Natural killer cell treated with Interleukin-12 subunit alpha and Interleukin-12 subunit beta and Interleukin-15 and Interleukin-18, amount 100 ng/mL, for 72 hours (primary cell): ENCODE measurements at regions not wholly inside any gene's neighbourhood (a gene's known extent, or its start where the extent isn't known, plus 50 kb on each side); places are given as distances from the start of the nearest gene placed in this dataset.

Experiments
- ATAC-seq, 2 donors: fragments of 150-1000 bp; cut with Tn5 transposase in 1 of 2; sonication (Bioruptor Pico), chemical (Tn5 transposase) in 1 of 2; 2 replicates each; pipeline ENCODE4 v1.10.0; 2021
- DNase-seq: peaks from one replicate; pipeline ENCODE4 v3.0.0; 2022; ENCODE audit warnings: low spot score
- H3K27ac Mint-ChIP-seq, 2 donors: 1 replicate in 1 of 2; 2 replicates in 1 of 2; pipeline ENCODE4 v1.8.0; 2022; ENCODE audit warnings: mixed read lengths in 2 of 2, mild to moderate bottlenecking in 1 of 2, moderate library complexity in 1 of 2
- H3K27me3 Mint-ChIP-seq, 2 donors: 1 replicate in 1 of 2; 2 replicates in 1 of 2; pipeline ENCODE4 v1.8.0; 2022; ENCODE audit warnings: mixed read lengths in 2 of 2
- H3K36me3 Mint-ChIP-seq: one replicate; pipeline ENCODE4 v1.8.0; 2022; ENCODE audit warnings: mixed read lengths
- H3K4me1 Mint-ChIP-seq, 2 donors: 1 replicate in 1 of 2; 2 replicates in 1 of 2; pipeline ENCODE4 v1.8.0; 2022; ENCODE audit warnings: low read depth in 2 of 2, mixed read lengths in 2 of 2, mild to moderate bottlenecking in 1 of 2
- H3K4me3 Mint-ChIP-seq: one replicate; pipeline ENCODE4 v1.8.0; 2022; ENCODE audit warnings: mixed read lengths
- H3K9me3 Mint-ChIP-seq: 2 replicates; pipeline ENCODE4 v1.8.0; 2022; ENCODE audit warnings: mixed read lengths

DNA sequence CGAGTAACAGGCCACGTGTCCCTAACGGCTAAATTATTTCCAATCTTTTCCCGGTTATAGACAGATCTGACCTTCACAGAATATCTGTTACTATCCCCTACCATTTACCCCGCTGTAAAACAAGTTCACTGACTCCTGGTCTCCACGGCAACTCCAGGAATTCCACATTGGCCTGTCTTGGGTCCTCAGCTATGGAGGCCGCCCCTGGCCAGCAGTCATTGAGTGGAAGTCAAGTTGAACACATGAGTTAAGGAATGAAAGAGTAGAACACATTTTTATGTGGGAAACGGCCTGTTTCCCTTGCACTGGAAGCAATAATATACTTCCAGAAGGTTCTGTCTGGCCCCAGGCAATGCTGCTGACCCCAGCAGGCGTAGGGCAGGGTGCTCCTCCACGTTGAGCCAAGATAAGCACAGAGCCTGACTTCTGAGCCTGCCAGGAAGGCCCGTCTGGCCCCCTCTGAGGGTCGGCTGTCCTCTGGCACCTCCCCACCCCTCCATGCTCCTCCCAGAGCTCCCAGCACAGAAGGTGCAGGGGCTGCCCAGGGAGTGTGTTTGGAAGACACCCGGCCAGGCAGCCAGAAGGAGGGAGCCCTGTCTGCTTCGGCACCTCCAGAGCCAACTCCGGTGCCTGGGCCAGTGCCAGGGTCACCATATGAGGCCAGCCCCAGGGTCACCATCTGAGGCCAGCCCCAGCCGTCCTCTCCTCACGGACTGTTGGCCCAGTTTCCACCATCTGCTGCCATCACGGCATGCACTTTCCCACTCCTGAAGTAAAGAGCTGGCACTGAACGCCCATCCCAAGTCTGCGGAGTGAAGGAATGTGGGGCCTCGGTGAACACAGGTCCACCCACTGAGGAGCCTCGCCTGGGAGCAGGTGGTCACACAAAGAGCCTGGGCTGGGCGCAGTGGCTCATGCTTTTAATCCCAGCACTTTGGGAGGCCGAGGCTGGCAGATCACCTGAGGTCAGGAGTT lies 813.2 kb downstream of the BRD1 start:
- Mint-ChIP-seq H3K4me3 (no peak overlapping the region), H3K27me3 (peaks cover 3 to 8% of the 10 kb centered on the region in 2 donors), H3K27ac (no peak overlapping the region), H3K36me3 (no peaks in the 10 kb centered on the region), H3K9me3 (no peaks in the 10 kb centered on the region), H3K4me1 (no peaks in the 10 kb centered on the region)
- ATAC-seq (no peak), DNase-seq (no peak)

DNA sequence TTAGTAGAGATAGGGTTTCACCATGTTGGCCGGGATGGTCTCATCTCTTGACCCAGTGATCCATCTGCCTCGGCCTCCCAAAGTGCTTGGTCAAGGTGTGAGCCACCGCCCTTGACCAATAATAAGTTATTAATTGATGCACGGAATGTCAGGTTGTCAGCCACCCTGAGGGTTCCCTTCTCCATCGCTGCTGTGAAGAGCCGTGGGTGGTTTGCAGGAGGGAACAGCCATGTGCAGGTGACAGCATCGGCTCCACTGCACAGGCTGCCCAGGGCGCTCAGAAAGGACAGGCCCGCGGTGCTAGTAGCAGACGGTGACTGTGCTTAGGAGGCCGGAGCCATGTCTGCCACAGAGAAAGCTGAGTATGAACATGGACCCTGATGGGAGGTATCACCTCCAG lies 814.0 kb downstream of the BRD1 start:
- H3K27me3 Mint-ChIP-seq: peaks cover 3 to 8% of the 10 kb centered on the region in 2 donors
- ATAC-seq (no peak), DNase-seq (no peak)
- no peak overlapping the region for H3K27ac Mint-ChIP-seq
- H3K9me3 Mint-ChIP-seq: no peaks in the 10 kb centered on the region
- no peaks in the 10 kb centered on the region for H3K4me1 Mint-ChIP-seq
- no peaks in the 10 kb centered on the region for H3K36me3 Mint-ChIP-seq
- no peak overlapping the region for H3K4me3 Mint-ChIP-seq

DNA sequence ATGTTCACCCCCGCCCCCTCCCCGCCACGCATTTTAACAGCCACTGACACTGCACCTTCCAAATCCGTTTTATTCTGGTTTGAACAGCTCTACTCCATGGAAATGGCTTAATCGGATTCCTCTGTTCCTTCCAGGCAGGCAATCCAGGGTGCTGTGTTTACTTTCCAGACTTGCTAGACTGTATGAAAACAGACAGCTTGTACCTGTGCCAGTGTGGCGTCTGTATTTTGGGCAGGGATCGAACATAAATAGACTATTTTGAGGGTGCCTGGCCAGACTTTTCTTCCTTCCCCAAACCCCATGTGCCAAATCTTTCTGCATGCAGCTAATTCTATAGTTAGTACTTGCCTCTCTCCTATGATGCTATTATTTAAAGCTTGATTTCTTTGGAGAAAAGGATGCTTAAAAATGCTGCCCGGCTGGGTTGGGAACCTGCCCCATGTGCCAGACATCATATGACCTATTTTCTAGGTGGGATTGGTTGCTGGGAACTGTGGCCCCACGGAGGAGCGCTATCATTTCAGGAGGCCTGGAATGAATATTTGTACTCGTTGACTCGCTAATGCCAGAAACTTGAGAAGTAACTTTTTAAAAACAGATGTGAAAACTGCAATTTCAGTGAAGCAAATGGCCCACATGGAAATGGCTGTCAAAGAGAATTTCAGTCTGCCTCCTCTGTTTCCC lies 814.8 kb downstream of the BRD1 start:
- peaks cover 3 to 8% of the 10 kb centered on the region in 2 donors for H3K27me3 Mint-ChIP-seq
- ATAC-seq (no peak), DNase-seq (no peak)
- no peak overlapping the region for H3K27ac Mint-ChIP-seq
- no peak overlapping the region for H3K4me3 Mint-ChIP-seq
- H3K36me3 Mint-ChIP-seq: no peaks in the 10 kb centered on the region
- H3K4me1 Mint-ChIP-seq: no peaks in the 10 kb centered on the region
- H3K9me3 Mint-ChIP-seq: no peaks in the 10 kb centered on the region

DNA sequence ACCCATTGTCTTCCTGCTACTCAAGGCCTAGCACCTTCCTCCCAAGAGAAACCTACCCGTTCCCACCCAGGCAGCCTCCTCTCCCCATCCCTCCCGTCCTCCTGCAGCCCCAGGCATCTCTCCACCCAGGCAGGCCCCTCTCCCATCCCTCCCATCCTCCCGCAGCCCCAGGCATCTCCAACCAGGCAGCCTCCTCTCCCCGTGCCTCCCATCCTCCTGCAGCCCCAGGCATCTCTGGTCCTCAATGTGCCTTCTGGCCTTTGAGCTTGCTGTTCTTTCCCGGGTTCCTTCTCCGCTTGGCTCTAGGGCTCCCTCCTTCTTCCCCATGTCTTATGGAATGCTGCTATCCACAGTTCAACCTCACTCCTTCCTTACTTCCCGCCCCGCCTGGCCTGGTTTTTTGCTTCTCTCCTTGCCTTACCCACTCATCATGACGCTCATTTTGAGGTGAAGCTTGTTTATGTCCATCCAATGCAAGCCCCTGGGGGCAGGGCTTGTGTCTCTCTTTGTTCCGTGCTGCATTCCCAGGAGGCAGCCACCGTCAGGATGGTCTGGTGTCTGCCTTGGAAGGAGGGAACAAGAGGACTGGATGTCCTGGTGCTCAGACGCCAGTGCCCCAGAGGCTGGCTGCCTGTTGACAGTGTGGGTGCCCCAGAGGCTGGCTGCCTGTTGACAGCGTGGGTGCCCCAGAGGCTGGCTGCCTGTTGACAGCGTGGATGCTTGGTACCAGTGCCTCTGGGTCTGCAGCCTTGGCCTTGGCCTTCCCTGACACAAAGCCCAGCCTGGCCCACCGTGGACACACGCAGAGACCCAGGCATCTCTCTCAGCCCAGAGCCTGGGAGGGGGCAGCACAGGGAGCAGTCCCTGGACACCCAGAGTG lies 815.7 kb downstream of the BRD1 start:
- Mint-ChIP-seq H3K36me3 (no peaks in the 10 kb centered on the region), H3K27me3 (peaks cover 3 to 8% of the 10 kb centered on the region in 2 donors), H3K4me1 (no peaks in the 10 kb centered on the region), H3K27ac (no peak overlapping the region), H3K4me3 (no peak overlapping the region), H3K9me3 (no peaks in the 10 kb centered on the region)
- ATAC-seq (no peak), DNase-seq (no peak)

DNA sequence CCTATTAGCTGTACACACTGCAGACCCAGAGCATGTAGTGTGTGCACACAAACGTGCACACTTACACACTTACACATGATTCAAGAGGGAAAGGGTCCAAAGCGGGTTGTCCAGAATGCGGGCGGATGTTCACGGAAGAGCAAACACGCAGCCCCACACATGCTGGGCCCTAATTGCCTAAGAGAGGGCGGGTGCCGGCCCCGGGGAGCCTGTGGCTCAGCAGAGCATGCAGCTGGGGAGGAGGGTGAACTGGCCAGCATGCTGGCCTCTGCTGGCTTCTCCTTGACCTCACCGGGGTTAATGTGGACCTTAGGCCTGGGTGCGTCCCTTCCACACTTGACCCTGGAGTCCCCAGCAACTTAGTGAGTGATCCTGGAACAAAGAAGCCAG lies 816.3 kb downstream of the BRD1 start:
- H3K4me3 Mint-ChIP-seq: no peak overlapping the region
- no peaks in the 10 kb centered on the region for H3K9me3 Mint-ChIP-seq
- no peaks in the 10 kb centered on the region for H3K4me1 Mint-ChIP-seq
- H3K27me3 Mint-ChIP-seq: peaks cover 3 to 8% of the 10 kb centered on the region in 2 donors
- H3K27ac Mint-ChIP-seq: no peak overlapping the region
- H3K36me3 Mint-ChIP-seq: no peaks in the 10 kb centered on the region
- DNase-seq (no peak), ATAC-seq (no peak)

DNA sequence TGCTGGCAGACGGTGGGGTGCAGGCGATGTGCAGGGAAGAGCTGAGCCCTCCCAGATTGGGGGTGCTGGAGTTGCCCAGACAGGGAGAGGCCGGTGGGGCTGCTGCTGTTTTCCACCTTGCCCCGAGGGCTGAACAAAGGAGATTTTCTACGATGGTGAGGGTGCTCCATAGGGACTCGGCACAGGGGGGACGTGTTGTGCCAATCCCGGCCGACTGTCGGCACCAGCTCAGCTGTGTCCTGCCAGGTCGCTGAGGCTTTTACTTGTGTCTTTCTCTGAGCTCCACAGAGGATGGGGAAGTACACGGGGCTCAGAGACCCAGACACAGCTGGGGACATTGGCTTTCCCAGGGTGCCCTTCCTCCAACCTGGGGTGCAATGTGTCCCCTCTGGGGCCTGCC lies 816.8 kb downstream of the BRD1 start:
- H3K27ac Mint-ChIP-seq: no peak overlapping the region
- H3K4me1 Mint-ChIP-seq: no peaks in the 10 kb centered on the region
- no peak for DNase-seq
- H3K9me3 Mint-ChIP-seq: no peaks in the 10 kb centered on the region
- no peak overlapping the region for H3K4me3 Mint-ChIP-seq
- H3K27me3 Mint-ChIP-seq: peaks cover 6 to 12% of the 10 kb centered on the region in 2 donors
- ATAC-seq: peak in 1 of 2 donors; percentile 29
- H3K36me3 Mint-ChIP-seq: no peaks in the 10 kb centered on the region

DNA sequence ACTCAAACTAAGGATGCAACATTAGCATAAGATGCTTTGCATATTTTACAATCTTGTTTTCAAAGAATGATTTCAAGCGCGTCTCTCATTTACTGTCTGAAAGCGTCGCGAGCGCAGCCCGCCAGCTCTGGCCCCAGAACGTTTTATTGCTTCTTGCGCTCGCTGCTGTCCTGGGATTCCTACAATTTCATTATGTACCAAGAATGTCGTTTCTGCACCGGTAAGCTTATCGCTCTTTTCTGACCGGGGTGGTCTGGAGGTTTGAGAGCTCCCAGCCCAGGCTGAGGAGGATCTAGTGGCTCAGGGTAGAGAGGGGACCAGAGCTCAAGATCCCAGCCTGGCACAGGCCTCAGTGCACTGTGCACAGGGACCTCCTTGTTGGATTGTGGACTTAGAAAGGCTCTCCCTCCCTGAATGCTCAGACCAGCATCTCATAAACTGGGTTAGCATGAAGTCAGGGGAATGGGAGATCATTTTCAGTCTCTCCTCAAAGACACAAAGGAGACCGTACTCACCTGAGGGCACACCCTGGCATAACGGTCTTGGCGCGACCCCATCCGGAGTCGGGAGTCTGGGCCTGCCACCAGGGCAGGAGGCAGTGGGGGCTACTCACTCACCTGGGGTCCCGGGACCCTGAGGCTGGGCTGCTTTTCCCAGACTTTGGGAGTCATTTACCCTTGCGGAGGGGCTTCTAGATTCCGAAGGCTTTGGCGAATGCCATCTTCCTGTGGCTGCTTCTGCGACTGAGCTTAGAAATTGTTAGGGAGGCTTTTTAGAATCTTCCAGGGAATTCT lies 817.4 kb downstream of the BRD1 start:
- no peak overlapping the region for H3K4me3 Mint-ChIP-seq
- no peak overlapping the region for H3K27ac Mint-ChIP-seq
- ATAC-seq (no peak), DNase-seq (no peak)
- no peaks in the 10 kb centered on the region for H3K36me3 Mint-ChIP-seq
- H3K4me1 Mint-ChIP-seq: no peaks in the 10 kb centered on the region
- H3K9me3 Mint-ChIP-seq: no peaks in the 10 kb centered on the region
- peaks cover 8 to 13% of the 10 kb centered on the region in 2 donors for H3K27me3 Mint-ChIP-seq

DNA sequence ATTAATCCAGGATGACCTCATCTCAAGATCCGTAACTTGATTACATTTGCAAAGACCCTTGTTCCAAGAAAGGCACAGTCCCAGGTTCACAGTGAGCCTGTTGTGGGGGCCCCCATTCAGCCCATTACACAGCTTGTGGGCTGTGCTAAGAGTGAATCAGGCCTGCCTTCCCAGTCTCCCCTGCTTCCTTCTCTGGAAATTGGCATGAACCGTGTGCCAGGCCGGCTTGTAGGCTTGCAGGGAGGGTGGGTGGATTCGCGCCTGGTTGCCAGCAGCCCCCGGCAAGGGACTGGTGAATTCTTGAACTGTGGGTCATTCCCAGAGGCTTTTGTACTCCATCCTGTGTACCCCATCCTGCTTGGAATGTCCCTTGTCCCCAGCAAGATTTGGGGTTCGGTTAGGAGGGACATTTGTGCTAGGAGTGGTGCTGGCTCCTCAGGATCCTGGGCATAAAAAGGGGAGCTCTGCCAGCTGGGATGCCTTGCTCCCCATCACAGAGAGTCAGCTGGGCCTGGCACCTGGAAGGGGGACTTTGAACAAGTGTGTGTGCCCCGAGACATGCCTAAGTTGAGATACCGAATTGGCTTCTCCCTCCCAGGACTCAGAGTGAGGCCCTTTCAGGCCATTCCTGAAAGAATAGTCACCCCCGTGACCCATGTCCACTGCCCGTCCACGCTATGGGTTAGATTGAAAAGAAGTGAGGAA lies 818.2 kb downstream of the BRD1 start:
- H3K27ac Mint-ChIP-seq: no peak overlapping the region
- H3K9me3 Mint-ChIP-seq: no peaks in the 10 kb centered on the region
- no peaks in the 10 kb centered on the region for H3K36me3 Mint-ChIP-seq
- no peak for ATAC-seq
- H3K27me3 Mint-ChIP-seq: peaks cover 8 to 13% of the 10 kb centered on the region in 2 donors
- H3K4me1 Mint-ChIP-seq: no peaks in the 10 kb centered on the region
- no peak for DNase-seq
- no peak overlapping the region for H3K4me3 Mint-ChIP-seq

DNA sequence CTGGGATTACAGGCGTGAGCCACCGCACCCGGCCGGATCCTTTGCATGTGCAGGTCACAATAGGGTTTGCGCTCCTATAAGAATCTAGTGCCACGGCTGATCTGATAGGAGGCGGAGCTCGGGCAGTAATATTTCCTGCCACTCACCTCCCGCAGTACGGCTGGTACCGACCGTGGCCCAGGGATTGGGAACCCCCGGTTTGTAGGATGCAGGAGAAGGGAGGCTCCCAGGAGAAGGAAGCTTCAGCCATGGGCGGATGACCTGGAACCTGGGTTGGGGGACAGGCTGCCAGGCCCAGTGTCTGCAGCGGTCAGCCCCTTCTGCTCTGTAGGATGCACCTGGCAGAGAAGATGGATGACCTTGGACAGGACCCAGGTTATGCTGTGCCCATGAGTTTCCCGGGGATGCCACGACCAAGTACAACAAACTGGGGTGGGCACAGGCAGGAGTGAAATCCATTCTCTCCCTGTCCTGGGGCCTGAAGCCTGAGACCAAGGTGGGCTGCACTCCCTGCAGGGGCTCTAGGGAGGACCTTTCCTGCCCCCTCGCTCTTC lies 818.9 kb downstream of the BRD1 start:
- Mint-ChIP-seq H3K4me1 (no peaks in the 10 kb centered on the region), H3K4me3 (no peak overlapping the region), H3K27ac (no peak overlapping the region), H3K36me3 (no peaks in the 10 kb centered on the region), H3K9me3 (no peaks in the 10 kb centered on the region), H3K27me3 (peaks cover 10 to 13% of the 10 kb centered on the region in 2 donors)
- ATAC-seq (no peak), DNase-seq (no peak)

DNA sequence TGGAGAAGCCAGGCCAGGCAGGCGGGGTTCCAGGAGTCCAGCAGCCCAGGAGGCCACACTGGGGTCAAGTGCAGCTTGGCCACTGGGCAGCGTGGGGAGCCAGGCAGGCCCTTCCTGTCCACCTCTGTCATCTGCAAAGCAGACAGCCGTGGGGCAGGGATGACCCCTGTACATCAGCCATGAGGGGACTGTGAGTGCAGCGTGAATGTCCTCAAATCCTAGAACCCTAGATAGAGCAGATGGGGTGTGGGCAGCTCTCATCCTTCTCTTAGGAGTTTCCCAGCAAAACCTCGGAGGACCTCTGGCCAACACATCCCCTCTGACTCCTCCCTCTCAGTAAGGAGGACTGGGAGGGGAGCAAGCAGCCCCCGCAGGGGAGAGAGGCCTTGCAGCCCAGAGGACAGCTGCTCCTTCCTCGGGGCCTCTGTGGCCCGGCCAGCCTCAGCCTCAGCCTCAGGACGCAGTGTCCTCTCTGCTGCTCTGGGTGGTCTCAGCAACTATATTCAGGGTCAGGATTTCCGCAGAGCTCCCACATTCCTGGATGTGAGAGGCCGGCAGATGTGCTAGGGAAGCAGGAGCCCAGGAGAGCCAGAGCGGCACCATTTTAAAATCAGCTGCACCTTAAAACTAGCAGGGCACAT lies 820.5 kb downstream of the BRD1 start:
- H3K9me3 Mint-ChIP-seq: no peaks in the 10 kb centered on the region
- ATAC-seq (no peak), DNase-seq (no peak)
- no peak overlapping the region for H3K4me3 Mint-ChIP-seq
- no peak overlapping the region for H3K27ac Mint-ChIP-seq
- peaks cover 13 to 14% of the 10 kb centered on the region in 2 donors for H3K27me3 Mint-ChIP-seq
- no peaks in the 10 kb centered on the region for H3K4me1 Mint-ChIP-seq
- no peaks in the 10 kb centered on the region for H3K36me3 Mint-ChIP-seq

DNA sequence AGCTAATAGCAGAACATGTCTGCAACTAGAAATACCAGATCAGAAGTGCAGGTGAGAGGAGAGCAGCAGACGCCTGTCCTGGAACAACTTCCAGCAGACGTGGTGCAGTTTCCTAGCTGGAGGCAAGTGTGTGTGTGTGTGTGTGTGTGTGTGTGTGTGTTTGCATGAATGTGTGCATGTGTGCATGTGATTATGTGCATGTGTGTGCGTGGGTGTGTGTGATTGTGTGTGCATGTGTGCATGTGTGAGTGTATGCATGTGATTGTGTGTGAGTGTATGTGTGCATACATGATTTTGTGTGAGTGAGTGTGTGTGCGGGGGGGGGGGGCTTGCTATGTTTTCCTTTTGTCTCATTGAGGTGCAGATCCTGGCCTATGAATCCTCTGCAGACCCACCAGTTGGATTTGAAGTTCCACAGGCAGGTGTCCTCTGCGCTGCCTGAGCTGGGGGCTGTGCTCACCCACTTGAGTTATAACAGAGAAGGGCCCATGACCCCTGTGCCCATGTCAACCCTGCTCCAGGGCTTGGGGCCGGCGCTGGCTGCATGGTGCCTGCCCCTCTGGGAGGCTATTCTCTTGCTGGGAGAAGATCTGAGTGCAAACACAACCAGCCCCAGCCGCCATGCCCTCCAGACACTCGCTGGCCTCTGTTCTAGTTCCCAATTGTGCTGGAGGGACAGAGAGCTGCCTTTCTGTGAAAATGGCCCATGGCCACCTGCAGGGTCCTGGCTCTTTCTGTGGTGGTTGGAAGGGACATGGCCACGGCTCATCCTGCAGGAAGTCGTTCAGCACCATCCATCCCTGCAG lies 821.3 kb downstream of the BRD1 start:
- Mint-ChIP-seq H3K9me3 (no peaks in the 10 kb centered on the region), H3K27ac (no peak overlapping the region), H3K36me3 (no peaks in the 10 kb centered on the region), H3K4me1 (no peaks in the 10 kb centered on the region), H3K27me3 (peaks cover 12 to 13% of the 10 kb centered on the region in 2 donors), H3K4me3 (no peak overlapping the region)
- no peak for ATAC-seq
- no peak for DNase-seq
